Activated T-helper 2 cell treated with anti-CD3 and anti-CD28 coated beads, Interferon-gamma antibody, Interleukin-2, Interleukin-4, amounts not matched to agents 10 μg/mL and 5 μg/mL and 100 μg/mL, durations not matched to agents 14 hours and 24 hours and 36 hours (primary cell): ENCODE measurements at regions not wholly inside any gene's neighbourhood (a gene's known extent, or its start where the extent isn't known, plus 50 kb on each side); places are given as distances from the start of the nearest gene placed in this dataset.

Experiments used
- DNase-seq: peaks from one replicate; pipeline ENCODE4 v3.0.0; 2021; ENCODE audit warnings: low spot score
- H3K27ac Mint-ChIP-seq: one replicate; pipeline ENCODE4 v1.8.0; 2021; ENCODE audit warnings: mixed read lengths
- H3K27me3 Mint-ChIP-seq: one replicate; pipeline ENCODE4 v1.8.0; 2021; ENCODE audit warnings: low read depth, mixed read lengths
- H3K36me3 Mint-ChIP-seq: one replicate; pipeline ENCODE4 v1.8.0; 2021; ENCODE audit warnings: low read depth, mixed read lengths
- H3K4me1 Mint-ChIP-seq: one replicate; pipeline ENCODE4 v1.8.0; 2021; ENCODE audit warnings: low read depth, mixed read lengths
- H3K4me3 Mint-ChIP-seq: one replicate; pipeline ENCODE4 v1.8.0; 2021; ENCODE audit warnings: low read depth, mild to moderate bottlenecking, moderate library complexity, mixed read lengths
- H3K9me3 Mint-ChIP-seq: one replicate; pipeline ENCODE4 v1.8.0; 2021; ENCODE audit warnings: mixed read lengths
- intact Hi-C: fragments of 100-400 bp; cut with micrococcal nuclease; formaldehyde crosslinking; loops from one replicate; pipeline ENCODE4 v1.15.1; 2023

- no peaks in the 10 kb centered on the region for H3K36me3 Mint-ChIP-seq
- H3K4me3 Mint-ChIP-seq: no peak overlapping the region
- H3K4me1 Mint-ChIP-seq: no peaks in the 10 kb centered on the region
- intact Hi-C loops: no loop called here
- H3K27me3 Mint-ChIP-seq: no peaks in the 10 kb centered on the region
- no peaks in the 10 kb centered on the region for H3K9me3 Mint-ChIP-seq
- DNase-seq: no peak
- H3K27ac Mint-ChIP-seq: no peak overlapping the region
These were observed 400.9 kb upstream of the SMIM21 start for GRCh38 chr18:75828379-75828778.

GRCh38 chr18:75827751-75828287 lies 400.3 kb upstream of the SMIM21 start:
- H3K27me3 Mint-ChIP-seq: no peaks in the 10 kb centered on the region
- H3K9me3 Mint-ChIP-seq: no peaks in the 10 kb centered on the region
- intact Hi-C loops: no loop called here
- H3K36me3 Mint-ChIP-seq: no peaks in the 10 kb centered on the region
- H3K27ac Mint-ChIP-seq: no peak overlapping the region
- H3K4me3 Mint-ChIP-seq: no peak overlapping the region
- no peaks in the 10 kb centered on the region for H3K4me1 Mint-ChIP-seq
- DNase-seq: no peak

DNA sequence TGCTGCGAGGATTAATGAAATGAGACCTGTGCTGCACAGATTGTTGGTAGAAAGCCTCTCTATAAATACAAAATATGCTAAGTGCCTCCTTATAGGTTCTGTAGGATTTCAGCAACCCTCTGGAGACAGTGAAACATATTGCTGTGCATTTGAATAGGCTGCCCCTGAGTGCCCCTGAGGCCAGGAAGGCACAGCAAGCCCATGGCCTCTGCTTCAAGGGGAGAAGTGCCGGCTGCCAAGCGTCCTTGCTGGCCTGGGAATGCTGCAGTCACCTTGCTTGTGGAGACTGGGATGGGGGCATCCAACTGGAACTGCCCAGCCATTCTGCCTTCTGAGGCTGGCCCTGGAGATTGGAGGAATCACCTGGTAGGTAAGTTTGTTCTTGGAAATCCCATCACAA lies 397.2 kb upstream of the SMIM21 start:
- H3K4me1 Mint-ChIP-seq: no peaks in the 10 kb centered on the region
- no peaks in the 10 kb centered on the region for H3K36me3 Mint-ChIP-seq
- no peak overlapping the region for H3K4me3 Mint-ChIP-seq
- H3K27me3 Mint-ChIP-seq: no peaks in the 10 kb centered on the region
- intact Hi-C loops: no loop called here
- no peaks in the 10 kb centered on the region for H3K9me3 Mint-ChIP-seq
- no peak for DNase-seq
- H3K27ac Mint-ChIP-seq: no peak overlapping the region

DNA sequence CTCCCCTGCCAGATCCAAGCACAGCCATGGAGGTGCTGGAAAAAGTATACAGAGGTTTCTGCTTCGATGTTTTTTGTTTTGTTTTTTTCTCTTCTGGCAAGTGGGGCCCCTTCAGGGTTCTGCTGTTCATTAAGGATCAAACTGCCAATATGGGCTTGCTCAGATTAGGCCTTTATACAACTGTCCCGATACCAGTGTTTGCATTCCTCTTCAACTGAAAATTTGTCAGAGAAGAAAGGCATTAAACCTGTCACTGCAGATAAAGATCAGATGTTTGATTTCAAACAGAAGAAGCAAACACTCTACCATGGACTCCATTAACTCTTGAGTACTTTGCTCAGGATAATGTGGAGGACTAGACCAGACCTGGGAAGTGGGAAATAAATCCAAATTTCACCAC lies 396.0 kb upstream of the SMIM21 start:
- Mint-ChIP-seq H3K27me3 (no peaks in the 10 kb centered on the region), H3K9me3 (no peaks in the 10 kb centered on the region), H3K36me3 (no peaks in the 10 kb centered on the region), H3K4me1 (no peaks in the 10 kb centered on the region), H3K4me3 (no peak overlapping the region), H3K27ac (no peak overlapping the region)
- intact Hi-C loops: no loop called here
- no peak for DNase-seq

GRCh38 chr18:75818383-75818782 lies 390.9 kb upstream of the SMIM21 start:
- Mint-ChIP-seq H3K36me3 (no peaks in the 10 kb centered on the region), H3K27me3 (no peaks in the 10 kb centered on the region), H3K9me3 (no peaks in the 10 kb centered on the region), H3K4me1 (no peaks in the 10 kb centered on the region), H3K4me3 (no peak overlapping the region), H3K27ac (no peak overlapping the region)
- intact Hi-C loops: no loop called here
- no peak for DNase-seq

DNA sequence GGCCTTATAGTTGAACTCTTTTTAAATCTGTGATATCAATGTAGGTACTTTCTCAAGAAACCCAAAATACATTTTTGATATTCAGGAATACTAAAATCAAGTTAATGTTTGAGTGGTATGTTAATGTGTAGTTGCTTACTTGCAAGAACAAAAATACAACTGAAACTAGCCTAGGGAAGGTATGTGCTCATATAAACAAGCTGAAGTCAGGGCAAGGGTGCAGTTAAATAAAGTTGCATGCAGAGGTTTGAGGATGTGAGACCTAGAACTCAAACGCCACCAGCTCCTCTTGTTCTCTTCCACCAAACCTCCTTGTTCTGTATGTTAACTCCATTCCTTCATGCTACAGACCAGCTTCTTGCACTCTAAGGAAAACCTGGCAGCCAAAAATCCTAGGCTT lies 388.3 kb upstream of the SMIM21 start:
- Mint-ChIP-seq H3K36me3 (no peaks in the 10 kb centered on the region), H3K4me3 (no peak overlapping the region), H3K9me3 (no peaks in the 10 kb centered on the region), H3K27ac (no peak overlapping the region), H3K4me1 (no peaks in the 10 kb centered on the region), H3K27me3 (no peaks in the 10 kb centered on the region)
- intact Hi-C loops: no loop called here
- DNase-seq: no peak

GRCh38 chr18:75812761-75813160 lies 385.3 kb upstream of the SMIM21 start:
- Mint-ChIP-seq H3K27ac (no peak overlapping the region), H3K4me1 (no peaks in the 10 kb centered on the region), H3K9me3 (no peaks in the 10 kb centered on the region), H3K27me3 (no peaks in the 10 kb centered on the region), H3K4me3 (no peak overlapping the region), H3K36me3 (no peaks in the 10 kb centered on the region)
- DNase-seq: no peak
- intact Hi-C loops: no loop called here

DNA sequence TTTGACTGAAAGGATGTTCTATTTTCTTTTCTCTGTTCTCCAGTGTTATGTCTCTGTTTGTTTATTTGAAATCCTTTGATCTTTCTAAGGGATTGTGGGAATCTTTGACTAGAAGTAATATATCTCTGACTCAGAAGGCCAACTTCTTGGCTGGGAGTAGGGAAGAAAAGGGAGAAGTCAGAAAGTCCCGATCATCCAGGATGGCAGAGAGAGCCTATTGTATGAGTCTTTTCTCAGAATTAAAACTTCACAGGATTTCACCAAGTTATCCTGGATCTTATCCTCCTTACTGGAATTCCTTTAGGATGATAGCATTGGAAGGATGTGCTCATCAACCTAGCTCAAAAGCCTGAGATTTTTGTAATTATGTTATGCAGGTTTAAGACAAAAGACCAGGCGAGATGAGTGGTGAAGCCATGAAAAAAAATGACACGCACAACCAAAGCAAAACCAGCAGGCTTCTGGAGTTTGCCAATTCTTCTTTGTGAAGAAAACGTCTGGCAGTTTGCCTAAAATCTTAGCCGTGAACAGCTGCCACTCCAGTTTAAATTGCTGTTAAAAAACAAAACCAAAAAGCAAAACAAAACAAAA lies 383.6 kb upstream of the SMIM21 start:
- Mint-ChIP-seq H3K4me1 (no peaks in the 10 kb centered on the region), H3K36me3 (no peaks in the 10 kb centered on the region), H3K4me3 (no peak overlapping the region), H3K27me3 (no peaks in the 10 kb centered on the region), H3K27ac (no peak overlapping the region), H3K9me3 (no peaks in the 10 kb centered on the region)
- no peak for DNase-seq
- intact Hi-C loops: no loop called here

GRCh38 chr18:75810516-75810915 lies 383.0 kb upstream of the SMIM21 start:
- Mint-ChIP-seq H3K27me3 (no peaks in the 10 kb centered on the region), H3K36me3 (no peaks in the 10 kb centered on the region), H3K4me1 (no peaks in the 10 kb centered on the region), H3K9me3 (no peaks in the 10 kb centered on the region), H3K4me3 (no peak overlapping the region), H3K27ac (no peak overlapping the region)
- intact Hi-C loops: no loop called here
- no peak for DNase-seq

- H3K36me3 Mint-ChIP-seq: no peaks in the 10 kb centered on the region
- no peaks in the 10 kb centered on the region for H3K27me3 Mint-ChIP-seq
- H3K27ac Mint-ChIP-seq: no peak overlapping the region
- H3K4me1 Mint-ChIP-seq: no peaks in the 10 kb centered on the region
- intact Hi-C loops: no loop called here
- H3K9me3 Mint-ChIP-seq: no peaks in the 10 kb centered on the region
- DNase-seq: no peak
- H3K4me3 Mint-ChIP-seq: no peak overlapping the region
These were observed 382.4 kb upstream of the SMIM21 start for GRCh38 chr18:75809926-75810255.

GRCh38 chr18:75809151-75809925 lies 381.8 kb upstream of the SMIM21 start:
- intact Hi-C loops: no loop called here
- no peaks in the 10 kb centered on the region for H3K9me3 Mint-ChIP-seq
- no peaks in the 10 kb centered on the region for H3K4me1 Mint-ChIP-seq
- H3K27me3 Mint-ChIP-seq: no peaks in the 10 kb centered on the region
- DNase-seq: no peak
- H3K27ac Mint-ChIP-seq: no peak overlapping the region
- no peaks in the 10 kb centered on the region for H3K36me3 Mint-ChIP-seq
- H3K4me3 Mint-ChIP-seq: no peak overlapping the region

GRCh38 chr18:75805265-75805664 lies 377.8 kb upstream of the SMIM21 start:
- H3K4me1 Mint-ChIP-seq: no peaks in the 10 kb centered on the region
- no peaks in the 10 kb centered on the region for H3K9me3 Mint-ChIP-seq
- no peaks in the 10 kb centered on the region for H3K27me3 Mint-ChIP-seq
- H3K36me3 Mint-ChIP-seq: no peaks in the 10 kb centered on the region
- H3K4me3 Mint-ChIP-seq: no peak overlapping the region
- intact Hi-C loops: no loop called here
- no peak for DNase-seq
- no peak overlapping the region for H3K27ac Mint-ChIP-seq

- H3K4me1 Mint-ChIP-seq: no peaks in the 10 kb centered on the region
- H3K4me3 Mint-ChIP-seq: no peak overlapping the region
- H3K9me3 Mint-ChIP-seq: no peaks in the 10 kb centered on the region
- intact Hi-C loops: no loop called here
- no peaks in the 10 kb centered on the region for H3K27me3 Mint-ChIP-seq
- no peak for DNase-seq
- no peak overlapping the region for H3K27ac Mint-ChIP-seq
- no peaks in the 10 kb centered on the region for H3K36me3 Mint-ChIP-seq
These were observed 375.2 kb upstream of the SMIM21 start for GRCh38 chr18:75802681-75803080.
